ENCODE measurements at regions not wholly inside any gene's neighbourhood (a gene's known extent, or its start where the extent isn't known, plus 50 kb on each side); places are given as distances from the start of the nearest gene placed in this dataset.
"Not testable (repeated sequence)": the region's sequence is repeated elsewhere in the genome, so short reads cannot be mapped to it uniquely, and the experiment has no call there.

DNA sequence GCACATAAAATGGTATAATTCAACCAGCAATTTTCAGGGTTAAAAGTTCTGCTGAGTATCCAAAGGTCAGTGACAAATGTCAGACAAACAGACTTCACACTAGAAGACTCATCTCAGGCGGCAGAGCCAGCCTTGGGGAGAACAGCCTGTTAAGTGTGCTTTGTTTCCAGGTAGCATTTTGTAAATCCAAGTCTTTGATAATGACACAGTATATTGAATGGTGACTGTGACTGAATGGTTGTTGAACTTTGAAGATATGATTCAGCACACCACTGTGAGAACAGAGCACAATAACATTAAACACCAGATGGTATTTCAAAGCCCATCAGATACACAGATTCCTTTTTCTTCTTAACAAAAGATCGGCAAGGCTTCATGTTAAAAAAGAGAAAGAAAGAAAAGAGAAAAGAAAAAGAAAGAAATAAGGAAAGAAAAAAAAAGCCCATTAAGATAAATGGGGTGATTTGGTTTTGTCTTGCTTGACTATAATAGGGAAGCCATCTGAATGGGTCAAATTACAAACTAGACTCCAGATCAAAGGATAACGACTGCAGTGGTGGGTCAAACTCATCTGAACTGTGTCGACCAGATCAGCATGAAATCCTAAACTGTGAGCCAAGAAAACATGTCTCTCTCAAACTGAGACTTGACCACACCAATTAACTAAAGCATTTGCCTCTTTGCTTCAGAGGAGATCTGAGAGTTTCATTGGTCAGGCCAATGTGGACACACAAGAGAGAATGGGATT is 313.0 kb upstream of the ZNF608 start:
- Mint-ChIP-seq H3K9me3 (peaks cover 9% of the 10 kb centered on the region), H3K36me3 (ENCODE audit: low read depth) (no peaks in the 10 kb centered on the region)

DNA sequence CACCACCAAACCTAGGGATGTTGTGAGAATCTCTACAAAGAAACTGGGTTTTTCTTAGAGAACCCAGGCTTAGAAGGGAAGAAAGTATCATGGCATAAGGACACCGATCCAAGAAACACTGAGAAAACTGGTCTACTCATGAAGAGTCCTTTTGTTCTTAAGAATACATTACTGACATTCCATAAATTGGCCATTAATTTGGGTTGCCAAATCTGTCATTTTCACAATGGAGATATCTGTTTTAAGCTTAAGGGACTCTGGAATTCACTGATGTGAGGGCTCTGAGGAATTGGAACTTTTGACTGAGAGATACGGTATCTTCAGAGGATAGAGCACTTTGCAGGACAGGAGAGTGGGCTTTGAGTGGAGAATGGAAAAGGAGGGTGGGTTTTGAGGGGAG is 315.3 kb upstream of the ZNF608 start:
- no peaks in the 10 kb centered on the region for H3K36me3 Mint-ChIP-seq (ENCODE audit: low read depth)
- no peak overlapping the region for H3K27ac Mint-ChIP-seq
- peaks cover 4% of the 10 kb centered on the region for H3K9me3 Mint-ChIP-seq
- no peaks in the 10 kb centered on the region for H3K4me1 Mint-ChIP-seq (ENCODE audit: low read depth)
- no peaks in the 10 kb centered on the region for H3K27me3 Mint-ChIP-seq (ENCODE audit: low read depth)
- no peak overlapping the region for H3K4me3 Mint-ChIP-seq

More for the DNA sequence above, 313.0 kb upstream of the ZNF608 start:
- Mint-ChIP-seq H3K27me3 (ENCODE audit: low read depth) (no peaks in the 10 kb centered on the region), H3K4me3 (no peak overlapping the region), H3K27ac (no peak overlapping the region), H3K4me1 (ENCODE audit: low read depth) (no peaks in the 10 kb centered on the region)

DNA sequence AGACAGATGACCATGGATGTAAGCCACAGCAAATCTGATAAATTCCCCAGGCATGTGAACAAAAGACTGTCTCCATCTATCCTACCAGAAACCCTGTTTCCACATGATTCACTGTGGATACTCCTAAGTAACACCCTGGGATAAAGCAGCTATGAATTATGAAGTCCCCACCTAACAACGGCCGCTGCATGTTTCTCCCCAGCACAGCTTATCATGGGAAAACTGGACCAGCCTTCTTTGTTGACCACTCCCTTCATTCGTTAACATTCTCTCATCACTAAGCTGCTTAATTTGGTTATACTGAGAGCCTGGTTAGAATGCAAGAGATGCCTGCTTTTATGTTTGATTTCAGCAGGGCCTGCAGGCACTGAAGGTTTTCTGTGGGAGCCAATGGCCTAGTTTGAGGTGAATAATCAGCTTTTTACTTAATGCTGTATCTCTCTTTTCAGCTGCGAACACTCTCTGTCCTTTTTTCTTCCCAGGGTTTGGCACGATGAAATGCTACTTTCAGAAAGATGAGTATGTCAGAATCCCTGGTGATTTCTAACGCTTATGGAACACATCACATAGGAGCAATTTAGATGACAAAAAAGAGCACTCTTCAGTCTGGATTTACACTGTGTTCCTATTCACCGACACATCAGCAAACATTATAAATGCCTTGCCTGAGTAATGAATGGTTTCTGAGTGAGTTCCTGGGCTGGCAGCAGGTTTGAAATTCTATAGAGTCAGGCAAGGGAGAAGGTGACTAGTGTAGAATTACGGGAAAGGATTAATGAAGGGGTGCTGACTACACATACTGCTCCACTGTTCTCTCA is 318.4 kb upstream of the ZNF608 start:
- H3K4me1 Mint-ChIP-seq (ENCODE audit: low read depth), result no peaks in the 10 kb centered on the region
- no peaks in the 10 kb centered on the region for H3K36me3 Mint-ChIP-seq (ENCODE audit: low read depth)
- H3K4me3 Mint-ChIP-seq, result no peak overlapping the region
- peaks cover 10% of the 10 kb centered on the region for H3K9me3 Mint-ChIP-seq
- H3K27ac Mint-ChIP-seq, result no peak overlapping the region
- H3K27me3 Mint-ChIP-seq (ENCODE audit: low read depth), result no peaks in the 10 kb centered on the region

DNA sequence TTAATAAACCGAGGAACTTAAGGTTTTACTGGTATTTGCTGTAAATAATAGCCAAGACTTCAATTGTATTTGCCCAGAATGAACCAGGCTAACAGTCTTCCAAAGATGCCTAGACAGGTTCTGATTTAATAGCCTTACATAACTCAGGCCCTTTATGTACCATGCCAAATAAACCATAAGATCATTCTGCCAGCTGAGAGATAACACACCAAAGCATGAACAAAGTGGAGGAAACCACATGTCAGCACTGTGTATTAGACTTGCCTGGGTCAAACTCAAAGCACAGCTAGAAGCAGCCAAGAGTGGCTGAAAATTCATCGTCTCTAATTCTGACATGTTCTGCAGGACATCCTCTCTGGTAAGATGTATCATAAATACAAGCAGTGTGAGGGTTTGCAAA is 319.3 kb upstream of the ZNF608 start:
- Mint-ChIP-seq H3K4me1 (ENCODE audit: low read depth) (no peaks in the 10 kb centered on the region), H3K27ac (no peak overlapping the region), H3K27me3 (ENCODE audit: low read depth) (no peaks in the 10 kb centered on the region), H3K36me3 (ENCODE audit: low read depth) (no peaks in the 10 kb centered on the region), H3K9me3 (peaks cover 10% of the 10 kb centered on the region), H3K4me3 (no peak overlapping the region)

DNA sequence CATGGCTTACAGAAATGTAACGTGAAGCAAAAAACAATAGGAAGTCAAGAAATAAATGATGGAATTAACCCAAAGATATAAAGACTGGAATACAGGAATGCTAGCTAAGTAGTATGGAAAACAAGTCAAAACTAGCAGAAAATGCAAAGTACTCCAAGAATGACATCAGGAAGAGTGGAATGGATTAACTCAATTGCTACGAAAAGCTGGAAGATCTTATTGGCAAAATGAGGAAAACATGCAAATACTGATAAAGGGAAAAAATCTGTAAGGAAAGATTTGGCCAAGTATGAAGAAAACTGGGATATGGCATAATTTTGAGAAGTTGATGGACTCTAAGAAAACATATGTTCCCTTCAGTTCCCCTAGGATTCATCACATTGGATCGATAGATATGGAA is 324.5 kb upstream of the ZNF608 start:
- H3K9me3 Mint-ChIP-seq, result peaks cover 30% of the 10 kb centered on the region
- H3K4me3 Mint-ChIP-seq, result no peak overlapping the region
- H3K27me3 Mint-ChIP-seq (ENCODE audit: low read depth), result no peaks in the 10 kb centered on the region
- H3K27ac Mint-ChIP-seq, result no peak overlapping the region
- no peaks in the 10 kb centered on the region for H3K4me1 Mint-ChIP-seq (ENCODE audit: low read depth)
- H3K36me3 Mint-ChIP-seq (ENCODE audit: low read depth), result no peaks in the 10 kb centered on the region

DNA sequence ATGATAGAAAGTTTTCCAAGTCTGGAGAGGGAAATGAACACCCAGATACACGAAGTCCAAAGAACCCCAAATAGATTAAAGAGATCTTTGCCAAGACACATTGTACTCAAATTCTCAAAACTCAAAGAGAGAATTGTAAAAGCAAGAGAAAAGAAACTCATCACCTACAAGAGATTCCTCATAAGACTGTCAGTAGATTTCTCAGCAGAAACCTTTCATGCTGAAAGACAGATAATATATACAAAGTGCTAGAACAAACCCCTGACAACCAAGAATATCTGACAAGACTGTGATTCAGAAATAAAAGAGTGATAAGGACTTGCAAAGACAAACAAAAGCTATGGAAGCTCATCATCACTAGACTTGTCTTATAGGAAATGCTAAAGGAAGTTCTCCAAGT is 326.7 kb upstream of the ZNF608 start:
- Mint-ChIP-seq H3K36me3 (ENCODE audit: low read depth) (no peaks in the 10 kb centered on the region), H3K27me3 (ENCODE audit: low read depth) (no peaks in the 10 kb centered on the region), H3K4me1 (ENCODE audit: low read depth) (no peaks in the 10 kb centered on the region), H3K27ac (no peak overlapping the region), H3K9me3 (peaks cover 30% of the 10 kb centered on the region), H3K4me3 (no peak overlapping the region)

DNA sequence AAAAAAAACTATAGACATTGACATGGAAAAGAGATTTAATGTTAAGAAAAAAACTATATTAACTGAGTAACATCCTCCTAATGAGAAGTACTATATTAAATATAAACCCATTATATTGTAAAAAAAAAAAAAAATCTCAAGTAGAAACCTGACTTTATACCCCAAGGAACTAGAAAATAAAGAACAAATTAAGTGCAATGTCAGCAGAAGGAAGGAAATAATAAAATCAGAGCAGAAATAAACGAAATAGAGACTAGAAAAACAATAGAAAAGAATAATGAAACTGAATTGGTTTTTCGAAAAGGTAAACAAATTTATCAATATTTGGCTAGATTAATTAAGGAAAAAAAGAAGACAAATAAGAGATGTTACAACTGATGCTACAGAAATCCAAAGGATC is 329.1 kb upstream of the ZNF608 start:
- peaks cover 24% of the 10 kb centered on the region for H3K9me3 Mint-ChIP-seq

DNA sequence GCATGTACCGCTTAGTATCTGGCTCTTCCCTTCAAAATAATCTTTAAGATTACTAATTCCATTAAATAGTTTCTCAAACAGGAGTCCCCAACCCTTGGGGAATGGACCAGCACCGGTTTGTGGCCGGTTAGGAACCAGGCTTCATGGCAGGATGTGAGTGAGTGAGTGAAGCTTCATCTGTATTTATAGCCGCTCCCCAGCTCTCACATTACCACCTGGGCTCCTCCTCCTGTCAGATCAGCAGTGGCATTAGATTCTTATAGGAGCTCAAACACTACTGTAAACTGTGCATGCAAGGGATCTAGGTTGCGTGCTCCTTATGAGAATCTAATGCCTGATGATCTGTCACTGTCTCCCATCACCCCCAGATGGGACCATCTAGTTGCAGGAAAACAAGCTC is 332.6 kb upstream of the ZNF608 start:
- not testable (repeated sequence) for H3K36me3 Mint-ChIP-seq (ENCODE audit: low read depth); H3K27ac Mint-ChIP-seq; H3K9me3 Mint-ChIP-seq; H3K4me1 Mint-ChIP-seq (ENCODE audit: low read depth); H3K27me3 Mint-ChIP-seq (ENCODE audit: low read depth); H3K4me3 Mint-ChIP-seq

More for the DNA sequence above, 329.1 kb upstream of the ZNF608 start:
- Mint-ChIP-seq H3K4me3 (no peak overlapping the region), H3K36me3 (ENCODE audit: low read depth) (no peaks in the 10 kb centered on the region), H3K27me3 (ENCODE audit: low read depth) (no peaks in the 10 kb centered on the region), H3K27ac (no peak overlapping the region), H3K4me1 (ENCODE audit: low read depth) (no peaks in the 10 kb centered on the region)

DNA sequence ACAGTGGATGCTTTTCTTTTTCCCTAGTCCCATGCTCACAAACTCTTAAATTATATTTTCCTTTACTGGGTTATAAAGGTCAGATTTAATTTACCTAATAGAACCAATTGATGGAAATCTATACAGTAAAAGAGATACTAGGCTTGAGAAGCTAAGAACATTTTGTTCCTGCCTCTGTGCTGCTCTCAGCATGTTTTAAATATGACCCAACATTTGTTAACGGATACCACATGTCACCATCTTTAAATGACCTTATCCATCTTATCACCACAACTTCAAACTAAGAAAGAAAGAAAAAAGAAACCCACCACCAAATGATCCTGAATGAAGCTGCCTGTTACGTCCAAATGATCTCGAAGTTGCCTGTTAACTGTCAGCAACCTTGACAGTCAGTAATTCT is 334.7 kb upstream of the ZNF608 start:
- Mint-ChIP-seq H3K27me3 (ENCODE audit: low read depth) (no peaks in the 10 kb centered on the region), H3K9me3 (no peaks in the 10 kb centered on the region), H3K4me1 (ENCODE audit: low read depth) (no peaks in the 10 kb centered on the region), H3K4me3 (no peak overlapping the region), H3K36me3 (ENCODE audit: low read depth) (no peaks in the 10 kb centered on the region), H3K27ac (no peak overlapping the region)

DNA sequence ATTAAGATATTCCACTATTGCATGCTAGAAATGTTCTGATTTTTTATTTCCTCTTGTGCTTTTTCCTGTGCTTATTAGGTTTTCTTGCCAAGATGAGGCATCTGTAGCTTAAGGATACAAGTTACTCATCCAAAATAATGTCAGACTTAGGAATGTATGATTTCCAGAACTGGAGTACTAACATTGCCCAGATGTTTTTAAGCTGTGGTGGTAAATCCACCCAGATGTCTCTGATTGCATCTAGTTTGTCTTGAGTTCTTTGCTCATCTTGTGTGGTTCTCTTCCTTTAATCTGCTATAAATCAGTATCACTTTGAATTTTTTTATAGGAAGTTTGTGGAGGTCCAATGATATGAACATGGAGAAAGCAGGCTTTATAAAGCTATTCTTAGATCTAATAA is 337.5 kb upstream of the ZNF608 start:
- H3K4me3 Mint-ChIP-seq, result no peak overlapping the region
- H3K27me3 Mint-ChIP-seq (ENCODE audit: low read depth), result no peaks in the 10 kb centered on the region
- peaks cover 7% of the 10 kb centered on the region for H3K9me3 Mint-ChIP-seq
- no peaks in the 10 kb centered on the region for H3K36me3 Mint-ChIP-seq (ENCODE audit: low read depth)
- no peaks in the 10 kb centered on the region for H3K4me1 Mint-ChIP-seq (ENCODE audit: low read depth)
- no peak overlapping the region for H3K27ac Mint-ChIP-seq

DNA sequence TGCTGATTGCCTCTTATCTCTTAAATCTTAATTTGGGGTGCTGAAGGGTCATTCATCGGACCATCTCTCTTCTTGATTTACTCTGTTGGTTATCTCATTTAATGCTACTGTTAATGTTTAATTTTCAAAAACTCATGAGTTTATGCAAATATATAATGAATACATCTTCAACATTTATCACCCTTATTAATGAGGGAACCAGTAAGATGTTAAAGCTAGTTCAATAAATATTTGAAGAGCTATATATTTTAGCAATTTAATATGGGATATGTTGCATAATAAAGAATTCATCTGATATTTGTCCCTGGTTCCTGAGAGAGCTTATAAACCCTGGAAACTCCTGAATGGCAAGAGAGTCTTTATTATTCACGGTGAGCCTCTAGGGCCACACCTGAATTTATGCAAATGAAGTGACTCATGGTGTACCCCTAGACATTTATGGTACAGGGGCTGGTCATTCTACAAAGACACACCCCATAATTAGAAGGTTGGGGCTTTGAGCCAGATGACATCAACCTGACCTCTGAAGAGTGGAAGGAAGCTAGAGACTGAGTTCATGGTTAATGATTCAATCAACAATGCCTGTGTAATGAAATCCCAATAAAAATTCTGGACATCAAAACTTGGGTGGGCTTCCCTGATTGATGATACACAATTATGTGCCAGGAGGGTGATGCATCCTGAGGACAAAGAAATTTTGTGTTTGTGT is 339.5 kb upstream of the ZNF608 start:
- Mint-ChIP-seq H3K9me3 (peaks cover 14% of the 10 kb centered on the region), H3K36me3 (ENCODE audit: low read depth) (no peaks in the 10 kb centered on the region), H3K4me1 (ENCODE audit: low read depth) (no peaks in the 10 kb centered on the region), H3K27me3 (ENCODE audit: low read depth) (no peaks in the 10 kb centered on the region), H3K4me3 (no peak overlapping the region), H3K27ac (no peak overlapping the region)

DNA sequence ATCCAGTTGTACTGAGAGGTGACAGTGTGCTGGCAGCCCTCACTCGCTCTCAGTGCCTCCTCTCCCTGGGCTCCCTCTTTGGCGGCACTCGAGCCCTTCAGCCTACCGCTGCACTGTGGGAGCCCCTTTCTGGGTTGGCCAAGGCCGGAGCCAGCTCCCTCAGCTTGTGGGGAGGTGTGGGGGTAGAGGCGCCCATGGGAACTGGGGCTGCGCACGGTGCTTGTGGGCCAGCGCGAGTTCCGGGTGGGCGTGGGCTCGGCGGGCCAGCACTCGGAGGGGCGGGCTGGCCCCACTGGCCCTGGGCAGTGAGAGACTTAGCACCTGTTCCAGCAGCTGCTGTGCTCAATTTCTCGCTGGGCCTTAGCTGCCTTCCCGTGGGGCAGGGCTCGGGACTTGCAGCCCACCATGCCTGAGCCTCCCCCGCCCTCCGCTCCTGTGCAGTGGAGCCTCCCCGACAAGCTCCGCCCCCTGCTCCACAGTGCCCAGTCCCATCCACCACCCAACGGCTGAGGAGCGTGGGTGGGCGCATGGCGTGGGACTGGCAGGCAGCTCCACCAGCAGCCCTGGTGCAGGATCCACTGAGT is 342.2 kb upstream of the ZNF608 start:
- Mint-ChIP-seq H3K9me3 (peaks cover 14% of the 10 kb centered on the region), H3K36me3 (ENCODE audit: low read depth) (no peaks in the 10 kb centered on the region), H3K27me3 (ENCODE audit: low read depth) (no peaks in the 10 kb centered on the region), H3K27ac (no peak overlapping the region), H3K4me3 (no peak overlapping the region), H3K4me1 (ENCODE audit: low read depth) (no peaks in the 10 kb centered on the region)

DNA sequence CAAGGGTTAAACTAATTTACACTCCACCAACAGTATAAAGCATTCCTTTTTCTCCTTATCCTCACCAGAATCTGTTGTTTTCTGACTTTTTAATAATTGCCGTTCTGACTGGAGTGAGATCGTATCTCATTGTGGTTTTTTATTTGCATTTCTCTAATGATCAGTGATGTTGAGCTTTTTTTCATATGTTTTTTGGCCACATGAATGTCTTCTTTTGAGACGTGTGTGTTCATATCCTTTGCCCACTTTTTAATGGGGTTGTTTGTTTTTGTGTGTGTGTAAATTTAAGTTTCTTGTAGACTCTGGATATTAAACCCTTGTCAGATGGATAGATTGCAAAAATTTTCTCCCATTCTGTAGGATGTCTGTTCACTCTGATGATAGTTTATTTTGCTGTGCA is 345.7 kb upstream of the ZNF608 start:
- not testable (repeated sequence) for H3K36me3 Mint-ChIP-seq (ENCODE audit: low read depth); H3K4me3 Mint-ChIP-seq; H3K27me3 Mint-ChIP-seq (ENCODE audit: low read depth); H3K4me1 Mint-ChIP-seq (ENCODE audit: low read depth); H3K27ac Mint-ChIP-seq
- peaks cover 12% of the 10 kb centered on the region for H3K9me3 Mint-ChIP-seq

DNA sequence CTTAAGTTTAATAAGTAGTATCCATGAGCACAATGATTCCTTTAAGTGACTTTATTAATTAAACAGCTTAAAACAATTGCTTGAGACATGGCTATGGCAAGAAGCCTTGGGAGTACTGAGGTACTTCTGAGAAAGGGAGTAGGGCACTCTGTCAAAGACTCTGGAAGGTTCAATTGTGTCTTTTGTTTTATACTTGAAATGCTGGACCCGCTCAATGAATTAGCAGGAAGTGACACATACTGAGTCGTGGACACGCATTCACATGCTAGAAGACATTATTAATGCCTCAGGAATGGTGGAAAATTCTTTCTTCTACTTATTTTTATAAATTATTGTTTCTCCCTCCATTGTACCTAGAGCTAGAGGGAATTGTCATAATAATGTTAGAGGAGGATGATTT is 347.3 kb upstream of the ZNF608 start:
- Mint-ChIP-seq H3K36me3 (ENCODE audit: low read depth) (no peaks in the 10 kb centered on the region), H3K4me3 (no peak overlapping the region), H3K27ac (no peak overlapping the region), H3K27me3 (ENCODE audit: low read depth) (no peaks in the 10 kb centered on the region), H3K4me1 (ENCODE audit: low read depth) (no peaks in the 10 kb centered on the region), H3K9me3 (peaks cover 6% of the 10 kb centered on the region)
